ENCODE measurements at regions not wholly inside any gene's neighbourhood (a gene's known extent, or its start where the extent isn't known, plus 50 kb on each side); places are given as distances from the start of the nearest gene placed in this dataset.

GRCh38 chr9:135326633-135327152 lies 152.9 kb upstream of the PPP1R26 start:
- DNase-seq (ENCODE audit: insufficient read length, low spot score) (no peak), FAIRE-seq (no peak)
- TF ChIP-seq POU2F2 (IDR thresholded peaks at IDR 0.05; ENCODE audit: low read depth, low read length) (no peak), PAX5 (IDR thresholded peaks at IDR 0.05; ENCODE audit: insufficient read depth, low read length, severe bottlenecking) (no peak), TAF1 (IDR thresholded peaks at IDR 0.05; ENCODE audit: low read depth, low read length) (no peak), POLR2AphosphoS5 (IDR thresholded peaks at IDR 0.05; ENCODE audit: low read depth, low read length) (no peak)

DNA sequence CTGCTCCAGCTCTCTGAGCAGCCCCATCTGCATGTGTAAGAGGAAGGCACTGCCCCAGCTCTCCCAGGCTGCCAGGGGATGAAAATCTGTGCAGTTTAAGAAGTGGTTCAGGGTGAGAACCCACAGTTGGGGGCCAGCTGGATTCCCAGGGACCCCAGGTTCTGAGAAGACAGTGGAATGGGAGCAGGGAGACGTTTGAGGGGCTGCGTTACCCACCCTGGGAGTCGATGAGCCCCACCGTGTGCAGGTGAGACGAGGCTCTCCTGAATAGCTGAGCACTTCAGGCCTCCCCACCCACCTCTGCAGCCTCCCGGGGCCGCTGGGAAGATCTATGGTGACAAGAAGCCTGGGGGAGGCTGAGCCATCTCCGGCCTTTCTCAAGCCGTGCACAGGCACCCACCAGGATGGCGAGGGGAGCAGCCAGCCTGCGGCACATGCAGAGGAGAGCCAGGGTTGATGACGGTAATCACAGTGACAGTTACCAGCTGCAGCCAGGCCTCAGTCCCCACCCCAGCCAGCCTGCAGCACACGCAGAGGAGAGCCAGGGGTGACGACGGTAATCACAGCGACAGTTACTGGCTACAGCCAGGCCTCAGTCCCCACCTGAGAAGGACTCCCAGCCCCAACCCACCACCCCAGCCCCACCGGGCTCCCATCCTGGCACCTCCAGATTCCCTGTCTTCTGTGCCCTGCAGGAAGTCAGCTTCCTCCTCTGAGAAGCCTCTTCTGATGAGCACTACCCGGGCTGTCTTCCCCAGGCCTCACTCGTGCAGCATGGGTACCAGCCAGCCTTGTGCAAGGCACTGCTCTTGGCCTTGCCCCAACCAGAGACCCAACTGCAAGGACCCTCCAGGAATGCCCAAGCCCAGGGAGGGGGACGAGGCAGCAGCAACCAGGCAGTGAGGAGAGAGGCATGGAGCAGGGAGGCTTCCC lies 150.8 kb upstream of the PPP1R26 start:
- FAIRE-seq (no peak), DNase-seq (ENCODE audit: insufficient read length, low spot score) (no peak)
- no peak for TF ChIP-seq POLR2A (IDR thresholded peaks at IDR 0.05; ENCODE audit: low read depth, low read length)
- no peak for TF ChIP-seq TAF1 (IDR thresholded peaks at IDR 0.05; ENCODE audit: low read depth, low read length)
- no peak for TF ChIP-seq PAX5 (IDR thresholded peaks at IDR 0.05; ENCODE audit: insufficient read depth, low read length, severe bottlenecking)
- no peak for TF ChIP-seq POU2F2 (IDR thresholded peaks at IDR 0.05; ENCODE audit: low read depth, low read length)
- TF ChIP-seq POLR2AphosphoS5 (IDR thresholded peaks at IDR 0.05; ENCODE audit: low read depth, low read length), result no peak
- TF ChIP-seq SPI1 (IDR thresholded peaks at IDR 0.05; ENCODE audit: low read depth, low read length), result no peak

GRCh38 chr9:135329571-135330306 lies 149.8 kb upstream of the PPP1R26 start:
- no peak for DNase-seq (ENCODE audit: insufficient read length, low spot score)
- FAIRE-seq, result no peak

DNA sequence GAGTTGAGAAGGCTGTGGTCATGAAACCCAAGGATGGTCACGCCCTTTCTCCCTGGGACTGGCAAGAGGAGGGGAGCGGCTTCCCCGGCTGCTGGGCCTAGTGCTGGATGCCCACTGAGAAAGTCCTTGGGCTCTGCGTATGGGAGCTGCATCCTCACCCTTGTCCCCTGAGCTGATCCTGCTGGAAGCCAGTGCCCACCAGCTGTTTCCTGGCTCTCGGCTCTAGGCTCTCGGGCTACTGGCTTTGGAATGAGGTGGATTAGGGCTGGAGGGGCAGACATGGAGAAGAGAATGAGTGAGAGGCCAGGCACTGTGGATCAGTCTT lies 149.3 kb upstream of the PPP1R26 start:
- FAIRE-seq, result no peak
- TF ChIP-seq POLR2A (IDR thresholded peaks at IDR 0.05; ENCODE audit: low read depth, low read length) (no peak), POLR2AphosphoS5 (IDR thresholded peaks at IDR 0.05; ENCODE audit: low read depth, low read length) (no peak), POU2F2 (IDR thresholded peaks at IDR 0.05; ENCODE audit: low read depth, low read length) (no peak), SPI1 (IDR thresholded peaks at IDR 0.05; ENCODE audit: low read depth, low read length) (no peak), TAF1 (IDR thresholded peaks at IDR 0.05; ENCODE audit: low read depth, low read length) (no peak), PAX5 (IDR thresholded peaks at IDR 0.05; ENCODE audit: insufficient read depth, low read length, severe bottlenecking) (no peak)
- no peak for DNase-seq (ENCODE audit: insufficient read length, low spot score)

More at GRCh38 chr9:135329571-135330306, 149.8 kb upstream of the PPP1R26 start:
- TF ChIP-seq POU2F2 (IDR thresholded peaks at IDR 0.05; ENCODE audit: low read depth, low read length), result no peak
- no peak for TF ChIP-seq SPI1 (IDR thresholded peaks at IDR 0.05; ENCODE audit: low read depth, low read length)
- TF ChIP-seq TAF1 (IDR thresholded peaks at IDR 0.05; ENCODE audit: low read depth, low read length), result no peak
- TF ChIP-seq POLR2AphosphoS5 (IDR thresholded peaks at IDR 0.05; ENCODE audit: low read depth, low read length), result no peak

DNA sequence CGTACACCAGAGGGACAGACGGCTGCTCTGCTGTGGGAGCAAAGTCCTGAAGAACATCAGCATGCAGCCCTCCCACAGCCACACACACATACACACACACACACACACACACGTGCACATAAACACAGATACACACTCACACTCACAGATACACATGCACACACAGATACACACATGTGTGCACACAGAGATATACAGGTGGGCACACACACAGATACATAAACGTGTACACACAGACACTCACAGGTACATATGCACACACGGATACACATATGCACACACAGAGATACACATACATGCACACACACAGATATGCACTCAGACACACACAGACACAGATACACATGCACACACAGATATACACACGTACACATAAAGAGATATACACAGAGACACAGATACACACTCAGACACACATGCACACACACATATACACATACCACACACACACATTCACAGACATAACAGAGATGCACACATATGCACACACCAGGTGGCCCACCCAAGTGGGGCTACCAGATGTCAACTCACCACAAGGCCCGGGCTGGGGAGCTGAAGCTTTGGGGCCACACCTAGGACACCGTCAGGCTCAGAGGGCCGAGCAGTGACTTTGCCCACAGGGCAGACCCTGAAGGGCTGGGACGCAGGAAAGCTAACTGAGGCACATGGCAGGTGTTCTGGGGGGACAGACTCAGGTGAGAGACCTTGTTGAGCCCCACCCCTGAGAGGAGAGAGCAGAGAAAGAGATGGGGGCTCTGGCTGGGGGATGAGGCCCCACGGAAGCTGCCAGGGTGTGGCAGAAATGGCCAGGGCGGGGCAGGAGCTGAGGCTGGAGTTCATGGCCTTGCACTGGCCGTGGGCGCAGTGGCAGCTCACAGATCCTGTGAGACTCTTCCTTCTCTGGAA lies 148.6 kb upstream of the PPP1R26 start:
- FAIRE-seq, result no peak
- TF ChIP-seq SPI1 (IDR thresholded peaks at IDR 0.05; ENCODE audit: low read depth, low read length), result no peak
- no peak for TF ChIP-seq TAF1 (IDR thresholded peaks at IDR 0.05; ENCODE audit: low read depth, low read length)
- no peak for TF ChIP-seq POU2F2 (IDR thresholded peaks at IDR 0.05; ENCODE audit: low read depth, low read length)
- no peak for TF ChIP-seq POLR2AphosphoS5 (IDR thresholded peaks at IDR 0.05; ENCODE audit: low read depth, low read length)
- no peak for TF ChIP-seq POLR2A (IDR thresholded peaks at IDR 0.05; ENCODE audit: low read depth, low read length)
- TF ChIP-seq PAX5 (IDR thresholded peaks at IDR 0.05; ENCODE audit: insufficient read depth, low read length, severe bottlenecking), result no peak

DNA sequence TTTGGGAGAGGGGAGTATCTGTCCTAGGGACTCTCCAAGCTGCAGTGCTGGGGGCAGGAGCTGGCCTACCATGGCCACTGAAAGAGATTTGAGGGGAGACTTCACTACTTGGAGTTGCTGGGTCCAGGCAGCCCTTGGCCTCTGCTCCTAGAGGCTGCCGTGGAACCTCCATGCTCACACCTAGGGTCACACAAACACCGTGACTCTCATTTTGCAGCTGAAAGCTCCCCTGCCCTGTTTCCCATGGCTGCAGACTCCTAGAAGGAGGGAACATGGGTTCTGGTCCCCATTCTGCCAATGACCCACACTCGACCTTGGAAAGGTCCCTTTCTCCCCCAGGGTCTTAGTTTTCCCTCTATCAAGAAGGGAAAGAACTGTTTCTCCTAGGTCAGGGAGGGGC lies 147.1 kb upstream of the PPP1R26 start:
- TF ChIP-seq POLR2A (IDR thresholded peaks at IDR 0.05; ENCODE audit: low read depth, low read length), result no peak
- TF ChIP-seq POU2F2 (IDR thresholded peaks at IDR 0.05; ENCODE audit: low read depth, low read length), result no peak
- TF ChIP-seq TAF1 (IDR thresholded peaks at IDR 0.05; ENCODE audit: low read depth, low read length), result no peak
- no peak for TF ChIP-seq SPI1 (IDR thresholded peaks at IDR 0.05; ENCODE audit: low read depth, low read length)
- TF ChIP-seq PAX5 (IDR thresholded peaks at IDR 0.05; ENCODE audit: insufficient read depth, low read length, severe bottlenecking), result no peak
- no peak for TF ChIP-seq POLR2AphosphoS5 (IDR thresholded peaks at IDR 0.05; ENCODE audit: low read depth, low read length)
- DNase-seq (ENCODE audit: insufficient read length, low spot score), result no peak
- FAIRE-seq, result no peak

More for the DNA sequence above, 148.6 kb upstream of the PPP1R26 start:
- no peak for DNase-seq (ENCODE audit: insufficient read length, low spot score)

GRCh38 chr9:135332979-135333748 lies 146.4 kb upstream of the PPP1R26 start:
- FAIRE-seq (no peak), DNase-seq (ENCODE audit: insufficient read length, low spot score) (no peak)
- TF ChIP-seq POLR2AphosphoS5 (IDR thresholded peaks at IDR 0.05; ENCODE audit: low read depth, low read length) (no peak), POU2F2 (IDR thresholded peaks at IDR 0.05; ENCODE audit: low read depth, low read length) (no peak), TAF1 (IDR thresholded peaks at IDR 0.05; ENCODE audit: low read depth, low read length) (no peak), POLR2A (IDR thresholded peaks at IDR 0.05; ENCODE audit: low read depth, low read length) (no peak), PAX5 (IDR thresholded peaks at IDR 0.05; ENCODE audit: insufficient read depth, low read length, severe bottlenecking) (no peak), SPI1 (IDR thresholded peaks at IDR 0.05; ENCODE audit: low read depth, low read length) (no peak)

GRCh38 chr9:135334953-135335460 lies 144.6 kb upstream of the PPP1R26 start:
- no peak for DNase-seq (ENCODE audit: insufficient read length, low spot score)
- TF ChIP-seq POLR2AphosphoS5 (IDR thresholded peaks at IDR 0.05; ENCODE audit: low read depth, low read length), result no peak
- no peak for TF ChIP-seq POLR2A (IDR thresholded peaks at IDR 0.05; ENCODE audit: low read depth, low read length)
- no peak for TF ChIP-seq POU2F2 (IDR thresholded peaks at IDR 0.05; ENCODE audit: low read depth, low read length)
- no peak for FAIRE-seq
